VCaP (cell line): ENCODE measurements at regions not wholly inside any gene's neighbourhood (a gene's known extent, or its start where the extent isn't known, plus 50 kb on each side); places are given as distances from the start of the nearest gene placed in this dataset.

Source experiments
- H3K27ac ChIP-seq: fragments of 450-650 bp; 2 replicates; pipeline ENCODE4 v1.5.1; 2017
- TF ChIP-seq, protein P1 (sequence below): fragments of 450-650 bp; conservative IDR thresholded peaks from 2 replicates; pipeline ENCODE4 v1.5.1; 2017; ENCODE audit warnings: mild to moderate bottlenecking, moderate library complexity

DNA sequence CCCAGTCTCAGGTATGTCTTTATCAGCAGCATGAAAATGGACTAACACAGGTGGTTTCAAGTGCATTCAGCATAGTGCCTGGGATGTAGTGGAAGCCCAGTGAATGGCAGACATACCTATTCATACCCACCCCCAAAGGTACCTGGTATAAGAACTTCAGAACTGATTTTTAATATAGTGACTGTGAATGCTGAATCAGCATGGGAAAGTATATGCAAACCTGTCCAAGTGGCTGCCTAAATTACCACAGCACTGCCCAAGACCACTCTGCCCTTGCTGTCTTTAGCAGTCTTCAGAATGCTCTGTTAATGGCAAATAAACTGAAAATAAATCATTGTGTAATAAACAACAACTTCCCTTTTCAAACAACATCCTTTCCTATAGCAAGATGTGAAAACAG lies 312.1 kb downstream of the GPAM start:
- TF ChIP-seq, protein P1, sequence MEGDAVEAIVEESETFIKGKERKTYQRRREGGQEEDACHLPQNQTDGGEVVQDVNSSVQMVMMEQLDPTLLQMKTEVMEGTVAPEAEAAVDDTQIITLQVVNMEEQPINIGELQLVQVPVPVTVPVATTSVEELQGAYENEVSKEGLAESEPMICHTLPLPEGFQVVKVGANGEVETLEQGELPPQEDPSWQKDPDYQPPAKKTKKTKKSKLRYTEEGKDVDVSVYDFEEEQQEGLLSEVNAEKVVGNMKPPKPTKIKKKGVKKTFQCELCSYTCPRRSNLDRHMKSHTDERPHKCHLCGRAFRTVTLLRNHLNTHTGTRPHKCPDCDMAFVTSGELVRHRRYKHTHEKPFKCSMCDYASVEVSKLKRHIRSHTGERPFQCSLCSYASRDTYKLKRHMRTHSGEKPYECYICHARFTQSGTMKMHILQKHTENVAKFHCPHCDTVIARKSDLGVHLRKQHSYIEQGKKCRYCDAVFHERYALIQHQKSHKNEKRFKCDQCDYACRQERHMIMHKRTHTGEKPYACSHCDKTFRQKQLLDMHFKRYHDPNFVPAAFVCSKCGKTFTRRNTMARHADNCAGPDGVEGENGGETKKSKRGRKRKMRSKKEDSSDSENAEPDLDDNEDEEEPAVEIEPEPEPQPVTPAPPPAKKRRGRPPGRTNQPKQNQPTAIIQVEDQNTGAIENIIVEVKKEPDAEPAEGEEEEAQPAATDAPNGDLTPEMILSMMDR = no peak
- H3K27ac ChIP-seq = no peak overlapping the region

DNA sequence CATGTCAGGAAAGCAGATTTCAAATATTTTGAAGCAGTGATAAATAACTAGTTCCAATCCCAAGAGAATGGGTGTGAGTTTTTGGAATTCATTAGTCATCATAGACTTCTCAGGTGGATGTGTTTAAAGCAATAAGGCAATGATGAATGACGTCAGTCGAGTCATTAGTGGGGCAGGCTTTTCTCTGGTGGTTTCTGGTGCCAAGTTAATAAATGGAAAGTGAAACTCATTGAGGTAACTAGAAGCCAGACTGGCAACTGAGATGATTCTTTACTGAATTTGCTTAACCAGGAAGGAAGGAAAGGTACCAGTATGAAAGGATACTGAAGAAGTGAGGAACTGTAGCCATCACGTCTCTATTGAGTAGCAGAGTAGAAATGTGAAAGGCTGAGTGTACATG lies 311.0 kb downstream of the GPAM start:
- TF ChIP-seq, protein P1 = no peak
- H3K27ac ChIP-seq = no peak overlapping the region

GRCh38 chr10:111873041-111873440 lies 310.5 kb downstream of the GPAM start:
- no peak overlapping the region for H3K27ac ChIP-seq
- TF ChIP-seq, protein P1 = no peak

DNA sequence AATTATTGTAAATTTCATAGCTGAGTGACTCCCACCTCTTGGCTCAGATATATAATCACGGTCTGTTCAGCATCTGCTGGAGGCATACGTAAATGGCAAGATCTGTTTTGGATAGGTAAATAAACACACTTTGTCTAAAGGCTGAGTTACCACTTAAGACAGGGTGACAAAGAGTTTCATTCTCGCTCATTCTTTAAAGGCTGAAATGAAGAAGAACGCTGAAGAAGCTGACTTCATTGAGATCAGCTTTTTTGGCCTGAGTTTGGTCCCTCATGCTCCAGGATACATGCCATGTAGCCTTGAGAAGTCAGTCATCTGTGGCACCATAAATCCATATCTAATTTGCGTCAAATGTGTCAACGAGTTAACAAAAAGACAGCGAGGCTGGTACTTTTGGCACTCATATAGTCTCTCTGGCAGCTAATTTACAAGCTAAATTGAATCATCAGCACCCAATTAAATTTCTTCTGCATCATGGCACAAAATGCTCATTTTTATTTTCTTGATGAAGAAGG lies 309.9 kb downstream of the GPAM start:
- H3K27ac ChIP-seq = no peak overlapping the region
- TF ChIP-seq, protein P1 = no peak

- TF ChIP-seq, protein P1 = no peak
Observed at GRCh38 chr10:111874576-111874975, 309.0 kb downstream of the GPAM start.

GRCh38 chr10:111875725-111876124 lies 307.8 kb downstream of the GPAM start:
- H3K27ac ChIP-seq = no peak overlapping the region
- TF ChIP-seq, protein P1 = no peak

More at GRCh38 chr10:111874576-111874975, 309.0 kb downstream of the GPAM start:
- H3K27ac ChIP-seq = no peak overlapping the region

GRCh38 chr10:111877258-111877657 lies 306.3 kb downstream of the GPAM start:
- TF ChIP-seq, protein P1 = no peak
- no peak overlapping the region for H3K27ac ChIP-seq
